Endothelial cell (in vitro differentiated cells): ENCODE measurements at regions not wholly inside any gene's neighbourhood (a gene's known extent, or its start where the extent isn't known, plus 50 kb on each side); places are given as distances from the start of the nearest gene placed in this dataset.
A peak's percentile ranks its signal among the peaks of the same experiment; 100 is the strongest.

Experiments used
- DNase-seq: peaks from one replicate; pipeline ENCODE4 v3.0.0; 2021; ENCODE audit warnings: low spot score
- H3K27ac Mint-ChIP-seq: one replicate; pipeline ENCODE4 v1.8.0; 2021; ENCODE audit warnings: mixed read lengths, inconsistent platforms; ENCODE audit not compliant: unreplicated experiment
- H3K27me3 Mint-ChIP-seq: one replicate; pipeline ENCODE4 v1.8.0; 2021; ENCODE audit warnings: mild to moderate bottlenecking, moderate library complexity, mixed read lengths, inconsistent platforms; ENCODE audit not compliant: unreplicated experiment
- H3K36me3 Mint-ChIP-seq: one replicate; pipeline ENCODE4 v1.8.0; 2021; ENCODE audit warnings: mild to moderate bottlenecking, low read depth, mixed read lengths, inconsistent platforms; ENCODE audit not compliant: unreplicated experiment
- H3K4me1 Mint-ChIP-seq: one replicate; pipeline ENCODE4 v1.8.0; 2021; ENCODE audit warnings: mild to moderate bottlenecking, mixed read lengths, inconsistent platforms; ENCODE audit not compliant: unreplicated experiment
- H3K4me3 Mint-ChIP-seq: one replicate; pipeline ENCODE4 v1.8.0; 2021; ENCODE audit warnings: mild to moderate bottlenecking, mixed read lengths, inconsistent platforms; ENCODE audit not compliant: unreplicated experiment
- H3K9me3 Mint-ChIP-seq: one replicate; pipeline ENCODE4 v1.8.0; 2021; ENCODE audit warnings: mixed read lengths, inconsistent platforms; ENCODE audit not compliant: unreplicated experiment
- TF ChIP-seq, protein P1 (sequence below): fragments of 200-600 bp; sonication (generic); IDR thresholded peaks from one replicate; pipeline ENCODE4 v1.5.0; 2021; ENCODE audit warnings: antibody characterized with exemption; ENCODE audit not compliant: unreplicated experiment

DNA sequence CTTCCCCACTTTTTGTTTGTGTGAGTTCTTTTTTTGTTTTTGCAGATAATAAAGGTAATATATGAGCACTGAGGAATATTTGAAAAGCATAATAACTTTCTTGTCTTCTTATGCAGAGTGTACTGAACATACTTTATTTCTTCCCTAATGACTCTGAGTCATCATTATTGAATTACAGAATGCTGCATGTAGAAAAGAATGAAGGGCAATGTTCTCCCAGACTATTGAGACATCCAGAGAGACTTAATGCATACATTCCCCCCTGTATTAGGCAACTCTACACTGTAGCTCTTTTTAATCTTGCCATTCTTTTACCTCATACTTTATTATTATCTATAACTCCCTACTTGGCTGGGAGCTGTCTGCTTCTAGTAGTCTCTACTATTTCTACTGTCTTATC is 240.5 kb upstream of the ANKRD50 start:
- H3K27me3 Mint-ChIP-seq = peaks cover 2% of the 10 kb centered on the region
- DNase-seq = no peak
- H3K36me3 Mint-ChIP-seq = no peaks in the 10 kb centered on the region
- no peaks in the 10 kb centered on the region for H3K9me3 Mint-ChIP-seq
- H3K4me1 Mint-ChIP-seq = peaks cover 6% of the 10 kb centered on the region
- H3K27ac Mint-ChIP-seq = no peak overlapping the region
- no peak overlapping the region for H3K4me3 Mint-ChIP-seq
- TF ChIP-seq, protein P1, sequence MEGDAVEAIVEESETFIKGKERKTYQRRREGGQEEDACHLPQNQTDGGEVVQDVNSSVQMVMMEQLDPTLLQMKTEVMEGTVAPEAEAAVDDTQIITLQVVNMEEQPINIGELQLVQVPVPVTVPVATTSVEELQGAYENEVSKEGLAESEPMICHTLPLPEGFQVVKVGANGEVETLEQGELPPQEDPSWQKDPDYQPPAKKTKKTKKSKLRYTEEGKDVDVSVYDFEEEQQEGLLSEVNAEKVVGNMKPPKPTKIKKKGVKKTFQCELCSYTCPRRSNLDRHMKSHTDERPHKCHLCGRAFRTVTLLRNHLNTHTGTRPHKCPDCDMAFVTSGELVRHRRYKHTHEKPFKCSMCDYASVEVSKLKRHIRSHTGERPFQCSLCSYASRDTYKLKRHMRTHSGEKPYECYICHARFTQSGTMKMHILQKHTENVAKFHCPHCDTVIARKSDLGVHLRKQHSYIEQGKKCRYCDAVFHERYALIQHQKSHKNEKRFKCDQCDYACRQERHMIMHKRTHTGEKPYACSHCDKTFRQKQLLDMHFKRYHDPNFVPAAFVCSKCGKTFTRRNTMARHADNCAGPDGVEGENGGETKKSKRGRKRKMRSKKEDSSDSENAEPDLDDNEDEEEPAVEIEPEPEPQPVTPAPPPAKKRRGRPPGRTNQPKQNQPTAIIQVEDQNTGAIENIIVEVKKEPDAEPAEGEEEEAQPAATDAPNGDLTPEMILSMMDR = no peak

DNA sequence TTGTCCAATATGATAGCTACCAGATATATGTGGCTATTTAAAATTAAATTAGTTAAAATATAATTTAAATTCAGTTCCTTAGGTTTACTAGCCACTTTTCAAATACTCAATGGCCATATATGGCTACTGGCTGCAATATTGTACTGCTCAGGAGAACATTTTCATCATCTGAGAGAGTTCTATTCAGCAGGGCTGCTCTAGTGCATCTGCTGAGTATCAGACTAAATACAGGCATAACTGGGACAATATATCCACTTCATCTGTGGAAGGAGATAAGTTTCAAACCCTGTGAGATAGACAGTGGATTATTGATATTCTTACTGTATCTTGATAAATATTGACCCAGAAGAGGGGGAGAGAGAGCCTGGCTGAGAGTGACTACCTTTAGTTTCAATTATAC is 240.1 kb upstream of the ANKRD50 start:
- H3K36me3 Mint-ChIP-seq = no peaks in the 10 kb centered on the region
- H3K27ac Mint-ChIP-seq = no peak overlapping the region
- H3K4me3 Mint-ChIP-seq = no peak overlapping the region
- H3K9me3 Mint-ChIP-seq = no peaks in the 10 kb centered on the region
- peaks cover 2% of the 10 kb centered on the region for H3K27me3 Mint-ChIP-seq
- no peak for DNase-seq
- TF ChIP-seq, protein P1 = no peak
- H3K4me1 Mint-ChIP-seq = peaks cover 6% of the 10 kb centered on the region

DNA sequence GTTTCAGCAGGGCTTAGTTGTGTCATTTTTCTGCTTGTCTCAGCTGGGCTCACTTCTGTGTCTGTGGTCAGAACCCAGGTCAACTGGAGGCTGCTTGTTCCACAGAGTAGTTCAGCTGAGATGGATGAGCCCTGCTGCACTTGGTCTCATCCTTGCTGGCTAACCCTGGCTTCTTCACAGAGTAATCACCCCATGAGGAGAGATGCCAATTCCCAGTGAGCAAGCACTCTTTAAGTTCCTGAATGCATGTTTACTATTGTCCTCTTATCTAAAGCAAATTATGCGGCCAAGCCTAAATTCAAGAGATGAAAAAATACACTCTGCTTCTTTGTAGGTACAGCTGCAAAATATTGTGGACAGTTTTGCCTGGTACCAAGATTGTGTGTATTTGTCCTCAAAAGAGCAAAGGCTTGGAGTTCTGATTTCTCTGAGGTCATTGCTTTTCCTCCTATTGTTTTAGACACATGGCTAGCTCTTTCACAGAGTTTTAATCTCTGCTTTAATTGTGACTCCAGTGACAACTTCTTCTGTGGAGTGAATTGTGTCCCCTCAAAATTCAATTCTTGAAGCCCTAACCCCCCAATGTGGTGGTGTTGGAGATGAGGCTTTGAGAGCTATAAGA is 236.6 kb upstream of the ANKRD50 start:
- Mint-ChIP-seq H3K36me3 (no peaks in the 10 kb centered on the region), H3K9me3 (no peaks in the 10 kb centered on the region), H3K27me3 (peaks cover 2% of the 10 kb centered on the region), H3K4me3 (no peak overlapping the region), H3K27ac (peak overlapping the region; percentile 72), H3K4me1 (peaks cover 6% of the 10 kb centered on the region)
- TF ChIP-seq, protein P1 = no peak
- no peak for DNase-seq

DNA sequence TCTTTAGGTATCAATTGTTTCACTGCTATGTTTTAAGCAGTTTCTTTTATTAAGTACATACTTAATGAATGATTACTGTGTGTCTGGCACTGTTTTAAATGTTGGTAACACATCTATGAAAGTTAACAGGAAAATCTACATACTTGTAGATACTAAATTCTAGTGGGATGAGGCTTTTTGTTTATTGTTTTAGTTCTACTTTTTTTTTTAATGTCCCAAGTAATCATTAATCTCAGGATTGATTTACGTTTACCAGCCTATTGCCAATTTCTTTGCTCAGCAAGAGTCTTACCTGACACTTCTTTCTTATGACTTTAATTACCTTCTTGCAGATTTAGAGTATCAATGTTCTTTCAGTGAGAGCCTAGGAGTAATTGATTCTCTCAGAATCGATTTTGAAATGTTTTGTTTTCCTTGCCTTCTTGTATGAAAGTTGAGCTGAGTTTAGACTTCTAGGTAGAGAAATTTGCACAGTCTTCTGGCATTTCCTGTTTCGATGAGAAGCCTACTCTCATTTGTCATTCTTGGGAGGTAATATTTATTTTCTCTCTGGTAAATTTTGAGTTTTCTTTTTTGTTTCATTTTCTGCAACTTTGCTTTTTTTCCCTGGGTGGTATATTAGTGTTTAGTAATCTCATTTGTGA is 235.2 kb upstream of the ANKRD50 start:
- peaks cover 2% of the 10 kb centered on the region for H3K27me3 Mint-ChIP-seq
- H3K4me1 Mint-ChIP-seq = peaks cover 6% of the 10 kb centered on the region
- H3K27ac Mint-ChIP-seq = no peak overlapping the region
- no peak for DNase-seq
- H3K9me3 Mint-ChIP-seq = no peaks in the 10 kb centered on the region
- TF ChIP-seq, protein P1 = no peak
- no peak overlapping the region for H3K4me3 Mint-ChIP-seq
- no peaks in the 10 kb centered on the region for H3K36me3 Mint-ChIP-seq

DNA sequence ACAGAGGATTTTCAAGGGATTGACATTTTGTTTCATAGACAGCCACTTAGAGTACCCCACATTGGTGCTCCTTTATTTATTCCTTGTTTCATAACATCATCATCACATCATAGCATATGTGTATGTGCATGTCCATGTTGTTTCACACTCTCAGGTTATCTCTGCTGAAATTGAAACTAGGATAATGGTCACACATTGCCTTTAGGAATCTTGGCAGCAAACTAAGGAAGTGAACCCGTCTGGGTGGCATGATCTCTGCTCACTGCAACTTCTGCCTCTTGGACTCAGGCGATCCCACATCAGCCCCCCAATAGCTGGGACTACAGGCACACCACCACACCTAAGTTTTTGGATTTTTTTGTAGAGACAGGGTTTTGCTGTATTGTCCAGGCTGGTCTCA is 234.2 kb upstream of the ANKRD50 start:
- TF ChIP-seq, protein P1 = no peak
- Mint-ChIP-seq H3K27me3 (peaks cover 2% of the 10 kb centered on the region), H3K9me3 (no peaks in the 10 kb centered on the region), H3K4me1 (peaks cover 6% of the 10 kb centered on the region), H3K4me3 (no peak overlapping the region), H3K36me3 (no peaks in the 10 kb centered on the region), H3K27ac (no peak overlapping the region)
- no peak for DNase-seq
